ENCODE measurements at regions not wholly inside any gene's neighbourhood (a gene's known extent, or its start where the extent isn't known, plus 50 kb on each side); places are given as distances from the start of the nearest gene placed in this dataset.
A peak's percentile ranks its signal among the peaks of the same experiment; 100 is the strongest.
"Not testable (repeated sequence)": the region's sequence is repeated elsewhere in the genome, so short reads cannot be mapped to it uniquely, and the experiment has no call there.

DNA sequence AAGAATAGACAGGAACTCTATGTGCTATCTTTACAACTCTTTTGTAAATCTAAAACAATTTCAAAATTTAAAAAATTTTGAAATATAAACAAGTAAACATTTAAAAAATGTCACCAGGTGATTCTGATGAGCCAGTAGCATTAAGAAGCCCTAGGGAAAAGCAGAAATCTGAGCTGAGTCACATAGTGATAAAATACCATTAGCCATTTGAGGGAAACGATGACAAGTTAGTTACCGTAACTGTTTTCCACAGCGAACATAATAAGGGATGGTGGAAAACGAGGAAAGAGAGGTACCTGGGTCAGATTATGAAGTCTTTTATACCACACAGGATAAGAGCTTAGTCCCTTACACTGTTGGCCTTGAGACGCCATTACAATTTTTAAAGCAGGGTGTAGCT is 55.5 kb downstream of the PRR15 start:
- no peak for DNase-seq (ENCODE audit: low read depth)

DNA sequence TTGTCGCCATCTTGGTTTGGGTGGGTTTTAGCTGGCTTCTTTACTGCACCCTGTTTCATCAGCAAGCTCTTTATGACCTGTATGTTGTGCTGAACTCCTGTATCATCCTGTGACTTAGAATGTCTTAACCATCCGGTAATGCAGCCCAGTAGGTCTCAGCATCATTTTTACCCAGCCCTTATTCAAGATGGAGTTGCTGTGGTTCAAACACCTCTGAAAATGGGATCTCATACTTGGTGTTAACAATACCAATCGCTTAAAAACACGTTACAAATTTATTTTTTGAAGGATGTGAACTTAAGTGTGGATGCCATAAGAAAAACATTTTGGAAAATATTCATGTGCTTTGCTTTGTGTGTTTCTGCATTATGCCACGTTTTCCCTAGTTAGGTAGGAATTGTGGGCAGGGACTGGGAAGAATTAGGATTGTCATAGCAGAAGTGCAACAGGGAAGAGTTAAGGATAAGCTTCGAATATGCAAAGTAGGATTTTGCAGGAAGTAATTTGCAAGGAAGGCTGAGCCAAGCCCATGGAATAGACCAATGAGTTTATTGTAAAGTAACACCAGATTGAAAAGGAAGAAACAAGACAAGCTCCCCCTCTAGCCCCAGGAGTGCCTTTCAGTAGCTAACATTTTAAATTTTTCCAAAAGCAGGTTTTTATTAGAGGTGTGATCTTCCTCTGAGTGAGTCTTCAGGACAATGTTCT is 56.4 kb downstream of the PRR15 start:
- no peak for DNase-seq (ENCODE audit: low read depth)

- DNase-seq (ENCODE audit: low read depth) = no peak
These were observed 56.9 kb downstream of the PRR15 start for GRCh38 chr7:29620556-29620930.

GRCh38 chr7:29622335-29623265 is 59.0 kb downstream of the PRR15 start:
- peak; percentile 89 for DNase-seq (ENCODE audit: low read depth)

DNA sequence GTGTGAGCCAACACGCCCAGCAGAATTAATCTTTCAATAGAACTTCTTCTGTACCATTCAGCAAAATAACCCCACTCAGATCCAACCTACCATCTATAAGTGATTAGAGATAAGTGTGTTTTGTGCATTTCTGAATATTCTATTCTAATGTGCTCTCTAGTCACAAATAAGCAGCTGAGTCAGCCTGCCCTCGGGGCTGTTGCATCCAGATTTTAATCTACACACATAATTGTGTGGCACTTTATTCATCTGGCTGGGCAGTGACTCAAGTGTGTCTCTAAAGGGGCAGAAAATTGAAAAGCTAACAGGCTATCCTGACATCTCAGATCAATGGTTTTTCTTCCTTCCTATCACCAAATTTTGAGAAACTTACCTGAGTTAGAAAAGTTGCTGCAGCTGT is 60.3 kb downstream of the PRR15 start:
- DNase-seq (ENCODE audit: low read depth) = no peak

DNA sequence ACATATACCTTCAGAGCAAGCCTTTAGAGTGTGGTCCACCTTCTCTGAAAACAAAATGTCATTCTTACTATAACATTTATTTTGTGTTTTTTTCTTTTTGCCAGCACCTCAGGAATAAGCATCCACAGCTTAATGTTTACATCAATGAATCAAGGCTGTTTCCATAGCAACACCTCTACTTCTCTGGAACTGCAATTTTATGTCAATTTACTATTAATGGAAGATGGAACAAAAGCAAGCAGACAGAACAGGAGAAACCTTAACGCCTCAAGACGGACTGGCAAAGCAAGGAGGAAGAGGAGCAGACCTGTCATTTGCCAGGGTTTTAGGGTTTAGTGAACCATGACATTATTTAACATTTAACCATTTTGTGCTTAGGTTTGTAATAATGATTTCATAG is 63.1 kb downstream of the PRR15 start:
- no peak for DNase-seq (ENCODE audit: low read depth)

DNA sequence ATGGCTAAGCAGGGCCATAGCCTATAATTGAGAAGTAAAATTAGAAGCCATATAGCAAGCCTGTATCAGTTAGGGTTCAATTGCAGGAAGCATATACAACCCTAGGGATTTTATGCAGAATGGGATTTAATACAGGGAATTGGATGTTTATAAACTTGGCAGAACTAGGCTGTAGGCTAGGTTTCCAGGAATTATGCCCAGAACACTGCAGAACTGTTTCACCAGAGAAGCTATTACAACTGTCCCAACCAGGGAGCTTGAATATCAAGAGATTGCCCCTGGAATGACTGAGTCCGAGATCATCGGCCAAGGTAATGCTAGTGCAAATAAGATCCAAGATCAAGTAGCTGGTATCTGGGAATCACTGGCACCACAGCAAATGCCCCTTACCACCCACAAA is 64.0 kb downstream of the PRR15 start:
- no peak for DNase-seq (ENCODE audit: low read depth)

- no peak for DNase-seq (ENCODE audit: low read depth)
These were observed 65.9 kb downstream of the PRR15 start for GRCh38 chr7:29629507-29629906.

DNA sequence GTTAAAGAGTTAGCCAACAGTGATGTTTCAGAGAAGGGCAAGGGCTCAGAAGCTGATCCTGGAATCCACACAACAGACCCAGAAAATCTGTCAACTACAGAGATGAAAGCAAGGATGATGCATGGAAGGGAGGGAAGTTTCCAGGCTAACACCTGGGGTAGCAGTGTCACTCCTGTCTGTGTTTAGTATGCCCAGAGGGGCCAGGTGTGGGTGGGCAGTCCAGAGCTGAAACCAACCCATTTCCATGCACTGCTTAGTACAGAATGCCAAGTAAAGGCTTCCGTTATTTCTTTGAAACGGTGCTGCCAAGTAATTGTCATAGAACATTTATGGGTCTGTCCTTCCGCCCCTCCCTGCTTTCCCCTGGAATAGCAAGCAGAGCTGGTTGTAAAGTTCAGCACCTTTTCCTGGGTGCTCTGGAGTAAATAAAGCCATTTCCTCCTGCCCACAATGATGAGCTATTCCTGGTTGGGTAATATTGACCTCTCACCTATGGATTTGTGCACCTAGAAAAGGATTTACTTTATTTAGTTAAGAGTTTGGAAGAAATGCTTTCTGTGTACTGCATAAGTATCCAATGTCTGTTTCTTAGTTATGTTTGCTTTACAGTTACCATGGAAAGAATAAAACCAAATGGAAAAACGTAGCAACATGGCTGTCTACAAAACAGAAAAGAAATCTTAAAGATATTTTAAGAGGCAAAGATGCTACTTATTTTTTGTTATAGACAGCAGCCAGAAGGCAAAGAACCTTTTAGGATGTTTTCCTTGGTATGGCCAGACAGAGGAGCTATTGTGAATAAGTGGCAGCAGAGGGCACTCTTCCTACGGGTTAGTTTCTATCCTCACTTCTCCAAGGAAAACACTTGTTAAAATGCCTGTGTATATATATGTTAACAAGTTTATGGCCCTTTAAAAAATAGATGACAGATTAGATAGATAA is 71.7 kb downstream of the PRR15 start:
- DNase-seq (ENCODE audit: low read depth) = peak; percentile 8

- DNase-seq (ENCODE audit: low read depth) = no peak
These were observed 72.3 kb downstream of the PRR15 start for GRCh38 chr7:29636009-29636351.

GRCh38 chr7:29637374-29637773 is 73.7 kb downstream of the PRR15 start:
- no peak for DNase-seq (ENCODE audit: low read depth)

DNA sequence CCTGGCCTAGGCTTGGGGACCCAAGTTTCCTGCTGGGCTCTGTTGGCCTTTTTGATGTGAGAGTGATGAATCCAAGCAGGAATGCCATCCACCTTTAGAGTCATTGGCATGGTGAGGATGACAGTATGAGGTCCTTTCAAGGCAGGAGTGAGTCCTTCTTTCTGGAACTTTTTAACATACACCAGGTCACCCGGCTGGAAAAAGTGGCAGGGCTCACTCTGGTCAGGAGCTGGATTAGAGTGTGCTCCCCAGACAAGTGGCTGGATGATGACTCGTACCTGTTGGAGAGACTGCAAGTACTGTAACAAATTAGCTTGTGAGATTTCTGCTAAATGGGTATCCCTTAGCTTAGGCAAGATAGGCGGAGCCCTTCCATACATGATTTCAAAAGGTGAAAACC is 75.2 kb downstream of the PRR15 start:
- not testable (repeated sequence) for DNase-seq (ENCODE audit: low read depth)

DNA sequence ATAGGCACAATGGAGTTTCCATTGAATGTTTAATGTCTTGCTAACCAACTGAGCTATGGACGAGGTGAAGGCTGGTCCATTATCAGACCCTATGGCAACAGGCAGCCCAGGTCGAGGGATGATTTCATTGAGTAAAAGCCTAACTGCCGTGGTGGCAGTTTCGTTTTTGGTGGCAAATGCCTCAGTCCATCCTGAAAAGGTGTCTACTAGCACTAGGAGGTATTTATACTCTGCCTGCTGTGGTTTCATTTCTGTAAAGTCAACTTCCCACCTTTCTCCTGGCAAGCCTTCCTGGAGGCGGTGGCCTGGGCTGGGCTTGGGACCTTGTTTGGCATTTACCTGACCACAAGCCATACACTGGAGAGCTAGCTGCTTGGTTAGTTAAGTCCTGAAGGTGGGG is 75.8 kb downstream of the PRR15 start:
- no peak for DNase-seq (ENCODE audit: low read depth)

DNA sequence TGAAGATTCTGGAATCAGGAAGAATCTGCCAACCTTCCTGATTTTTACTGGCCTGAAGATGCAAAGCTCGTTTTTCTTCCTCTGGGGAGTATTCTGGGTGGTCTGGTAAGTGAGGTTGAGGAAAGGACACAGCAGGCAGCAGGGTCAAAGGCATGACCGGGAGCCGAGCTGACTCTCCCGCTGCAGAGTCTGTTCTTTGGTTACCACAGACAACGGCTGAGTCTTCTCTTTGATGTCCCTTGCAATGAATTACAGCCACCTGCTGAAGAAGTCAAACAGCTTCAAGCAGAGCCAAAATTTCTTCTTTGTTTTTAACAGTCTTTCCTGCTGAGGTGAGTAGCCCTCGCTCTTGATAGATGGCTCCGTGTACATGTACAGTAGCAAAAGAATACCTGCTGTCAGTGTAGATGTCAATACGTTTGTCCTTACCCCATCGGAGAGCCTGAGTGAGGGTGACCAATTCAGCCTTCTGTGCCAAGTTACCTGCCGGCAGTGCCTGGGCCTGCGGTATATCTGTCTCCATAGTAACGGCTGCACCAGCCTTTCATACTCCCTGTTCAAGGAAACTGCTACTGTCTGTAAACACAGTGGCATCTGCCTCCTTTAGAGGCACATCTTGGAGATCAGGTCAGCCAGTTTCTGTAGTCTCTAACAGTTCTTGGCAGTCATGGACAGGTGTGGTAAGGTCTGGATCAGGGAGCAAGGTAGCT is 76.4 kb downstream of the PRR15 start:
- no peak for DNase-seq (ENCODE audit: low read depth)

- no peak for DNase-seq (ENCODE audit: low read depth)
These were observed 78.0 kb downstream of the PRR15 start for GRCh38 chr7:29641651-29642050.

GRCh38 chr7:29642494-29643155 is 79.0 kb downstream of the PRR15 start:
- no peak for DNase-seq (ENCODE audit: low read depth)

- DNase-seq (ENCODE audit: low read depth) = not testable (repeated sequence)
These were observed 82.5 kb downstream of the PRR15 start for GRCh38 chr7:29646116-29646515.

- DNase-seq (ENCODE audit: low read depth) = no peak
These were observed 83.5 kb downstream of the PRR15 start for GRCh38 chr7:29647020-29647654.

DNA sequence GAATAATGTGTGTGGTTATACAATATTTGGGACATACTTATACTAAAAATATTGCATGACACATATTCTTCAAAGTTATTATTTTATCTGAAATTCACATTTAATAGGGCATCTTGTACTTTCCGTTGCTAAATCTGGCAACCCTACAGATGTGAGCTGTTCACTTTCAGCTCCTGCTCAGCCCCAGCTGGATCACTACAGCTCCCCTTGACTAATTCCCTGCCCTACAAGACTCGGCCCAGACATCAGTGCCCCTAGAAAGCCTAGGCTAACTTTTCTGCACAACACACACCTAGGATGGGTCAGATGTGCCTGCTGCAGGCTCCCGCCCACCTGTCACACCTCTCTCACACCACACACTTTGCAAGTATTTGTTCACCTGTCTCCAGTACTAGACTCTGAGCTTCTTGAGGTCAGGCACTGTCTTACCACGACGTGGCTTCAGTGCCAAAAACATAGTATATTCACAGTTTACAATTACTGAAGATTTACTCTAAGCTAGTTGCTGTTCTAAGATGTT is 84.1 kb downstream of the PRR15 start:
- not testable (repeated sequence) for DNase-seq (ENCODE audit: low read depth)

DNA sequence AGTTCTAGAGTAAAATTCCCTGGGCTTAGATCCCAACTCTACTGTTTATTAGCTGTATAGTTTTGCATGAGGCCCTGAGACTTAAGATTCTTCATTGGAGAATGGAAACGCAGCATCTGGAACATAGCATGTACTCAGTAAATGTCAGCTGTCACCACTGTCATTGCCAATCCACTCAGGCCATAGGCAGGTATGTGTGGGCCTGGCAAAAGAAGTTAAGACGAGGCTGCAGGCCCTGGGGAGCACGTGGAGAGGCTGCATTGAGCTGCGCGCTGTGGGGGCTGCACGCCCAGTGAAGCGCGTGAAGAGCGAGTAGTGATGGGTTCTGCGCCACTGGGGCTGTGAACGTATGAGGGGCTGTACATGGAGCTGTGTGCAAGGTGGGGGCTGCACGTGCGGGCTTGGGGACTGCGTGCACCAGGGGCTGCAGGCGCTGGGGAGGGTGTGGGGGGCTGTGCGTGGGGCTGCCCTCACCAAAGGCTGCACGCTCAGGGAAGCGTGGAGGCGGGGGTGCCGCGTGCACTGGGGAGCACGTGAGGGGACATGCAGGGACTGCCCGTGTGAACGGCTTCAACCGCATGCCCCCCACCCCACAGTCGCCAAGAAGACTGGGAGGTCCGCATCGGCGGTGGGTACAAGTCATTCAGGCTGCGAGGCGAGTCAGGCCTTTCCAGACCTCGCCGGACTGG is 85.5 kb downstream of the PRR15 start:
- no peak for DNase-seq (ENCODE audit: low read depth)
